ENCODE measurements at regions not wholly inside any gene's neighbourhood (a gene's known extent, or its start where the extent isn't known, plus 50 kb on each side); places are given as distances from the start of the nearest gene placed in this dataset.
A peak's percentile ranks its signal among the peaks of the same experiment; 100 is the strongest.

GRCh38 chr21:14607262-14607661 is 61.1 kb upstream of the SAMSN1 start:
- Histone ChIP-seq H3K27me3 (replicated peaks; ENCODE audit: control insufficient read depth, insufficient read depth, low read length) (no peaks in the 10 kb centered on the region), H3K4me3 (replicated peaks; ENCODE audit: low read depth, low read length) (no peak overlapping the region), H3K36me3 (ENCODE audit: control insufficient read depth, insufficient read depth, low read length) (no peaks in the 10 kb centered on the region)
- TF ChIP-seq CTCF (IDR thresholded peaks at IDR 0.05; ENCODE audit: insufficient read depth, low read length, poor library complexity, severe bottlenecking): no peak
- no peak for DNase-seq (ENCODE audit: extremely low read depth, insufficient read length)

- Histone ChIP-seq H3K36me3 (ENCODE audit: control insufficient read depth, insufficient read depth, low read length) (no peaks in the 10 kb centered on the region), H3K27me3 (replicated peaks; ENCODE audit: control insufficient read depth, insufficient read depth, low read length) (no peaks in the 10 kb centered on the region), H3K4me3 (replicated peaks; ENCODE audit: low read depth, low read length) (no peak overlapping the region)
- DNase-seq (ENCODE audit: extremely low read depth, insufficient read length): no peak
- no peak for TF ChIP-seq CTCF (IDR thresholded peaks at IDR 0.05; ENCODE audit: insufficient read depth, low read length, poor library complexity, severe bottlenecking)
These were observed 57.1 kb upstream of the SAMSN1 start for GRCh38 chr21:14603202-14603601.

- H3K36me3 ChIP-seq (ENCODE audit: control insufficient read depth, insufficient read depth, low read length): no peaks in the 10 kb centered on the region
- H3K4me3 ChIP-seq (replicated peaks; ENCODE audit: low read depth, low read length): no peak overlapping the region
- peak; percentile 20 for DNase-seq (ENCODE audit: extremely low read depth, insufficient read length)
- no peak for TF ChIP-seq CTCF (IDR thresholded peaks at IDR 0.05; ENCODE audit: insufficient read depth, low read length, poor library complexity, severe bottlenecking)
- no peaks in the 10 kb centered on the region for H3K27me3 ChIP-seq (replicated peaks; ENCODE audit: control insufficient read depth, insufficient read depth, low read length)
These were observed 56.4 kb upstream of the SAMSN1 start for GRCh38 chr21:14602382-14602958.

- no peak for TF ChIP-seq CTCF (IDR thresholded peaks at IDR 0.05; ENCODE audit: insufficient read depth, low read length, poor library complexity, severe bottlenecking)
- DNase-seq (ENCODE audit: extremely low read depth, insufficient read length): no peak
- Histone ChIP-seq H3K27me3 (replicated peaks; ENCODE audit: control insufficient read depth, insufficient read depth, low read length) (no peaks in the 10 kb centered on the region), H3K4me3 (replicated peaks; ENCODE audit: low read depth, low read length) (no peak overlapping the region), H3K36me3 (ENCODE audit: control insufficient read depth, insufficient read depth, low read length) (no peaks in the 10 kb centered on the region)
These were observed 54.6 kb upstream of the SAMSN1 start for GRCh38 chr21:14600569-14601297.

GRCh38 chr21:14598065-14598464 is 52.0 kb upstream of the SAMSN1 start:
- DNase-seq (ENCODE audit: extremely low read depth, insufficient read length): no peak
- H3K4me3 ChIP-seq (replicated peaks; ENCODE audit: low read depth, low read length): no peak overlapping the region
- no peaks in the 10 kb centered on the region for H3K27me3 ChIP-seq (replicated peaks; ENCODE audit: control insufficient read depth, insufficient read depth, low read length)
- no peak for TF ChIP-seq CTCF (IDR thresholded peaks at IDR 0.05; ENCODE audit: insufficient read depth, low read length, poor library complexity, severe bottlenecking)
- no peaks in the 10 kb centered on the region for H3K36me3 ChIP-seq (ENCODE audit: control insufficient read depth, insufficient read depth, low read length)

All from GM06990 (cell line).